ENCODE measurements at regions not wholly inside any gene's neighbourhood (a gene's known extent, or its start where the extent isn't known, plus 50 kb on each side); places are given as distances from the start of the nearest gene placed in this dataset.

- no peak overlapping the region for H2AK5ac ChIP-seq (ENCODE audit: low read length)
- H3K79me1 ChIP-seq (ENCODE audit: low read length): no peaks in the 10 kb centered on the region
- H3K79me2 ChIP-seq (ENCODE audit: control insufficient read depth, insufficient read depth, low read length, poor library complexity): no peaks in the 10 kb centered on the region
- H3K9me3 ChIP-seq (ENCODE audit: insufficient read depth, low read depth, low read length): no peaks in the 10 kb centered on the region
- H2BK120ac ChIP-seq (ENCODE audit: insufficient read depth, low read length, poor library complexity): no peak overlapping the region
- no peak overlapping the region for H3K14ac ChIP-seq (ENCODE audit: low read length)
- H3K4me2 ChIP-seq (ENCODE audit: low read length): no peak overlapping the region
- no peak overlapping the region for H3K9ac ChIP-seq (ENCODE audit: low read length)
- H3K4me3 ChIP-seq (ENCODE audit: low read depth, low read length): no peak overlapping the region
- no peak for DNase-seq
- no peak overlapping the region for H2BK5ac ChIP-seq (ENCODE audit: low read depth, low read length, poor library complexity)
- no peak overlapping the region for H3K27ac ChIP-seq (ENCODE audit: low read depth, low read length)
- no peak overlapping the region for H2BK12ac ChIP-seq (ENCODE audit: low read length)
- no peaks in the 10 kb centered on the region for H3K36me3 ChIP-seq (ENCODE audit: control insufficient read depth in 1 of 2, insufficient read depth in 2 of 2, low read length in 2 of 2)
- H3K4me1 ChIP-seq (ENCODE audit: control insufficient read depth in 1 of 2, insufficient read depth in 2 of 2, low read length in 2 of 2): no peaks in the 10 kb centered on the region
- H3K4ac ChIP-seq (ENCODE audit: low read depth, low read length): no peak overlapping the region
- H4K12ac ChIP-seq (ENCODE audit: low read depth, low read length): no peak overlapping the region
- no peak overlapping the region for H2AFZ ChIP-seq (ENCODE audit: insufficient read depth, low read length, poor library complexity)
- H4K91ac ChIP-seq (ENCODE audit: low read depth, low read length): no peak overlapping the region
- H3K23ac ChIP-seq (ENCODE audit: low read length): no peak overlapping the region
- no peaks in the 10 kb centered on the region for H3K27me3 ChIP-seq (ENCODE audit: insufficient read depth, low read length)
- no peak overlapping the region for H3K18ac ChIP-seq (ENCODE audit: low read length)
- no peak overlapping the region for H4K8ac ChIP-seq (ENCODE audit: low read depth, low read length)
- WGBS (ENCODE audit: extremely low coverage, insufficient coverage, insufficient read length): no CpG with 5 or more reads among the region's 20 CpGs
Observed at GRCh38 chr3:182364723-182365650, 428.3 kb upstream of the ATP11B start.

GRCh38 chr3:182366746-182367145, 426.6 kb upstream of the ATP11B start:
- Histone ChIP-seq H2AFZ (ENCODE audit: insufficient read depth, low read length, poor library complexity) (no peak overlapping the region), H3K4me1 (ENCODE audit: control insufficient read depth in 1 of 2, insufficient read depth in 2 of 2, low read length in 2 of 2) (no peaks in the 10 kb centered on the region), H2BK5ac (ENCODE audit: low read depth, low read length, poor library complexity) (no peak overlapping the region), H3K18ac (ENCODE audit: low read length) (no peak overlapping the region), H4K12ac (ENCODE audit: low read depth, low read length) (no peak overlapping the region), H3K27ac (ENCODE audit: low read depth, low read length) (no peak overlapping the region), H3K79me2 (ENCODE audit: control insufficient read depth, insufficient read depth, low read length, poor library complexity) (no peaks in the 10 kb centered on the region), H3K4me2 (ENCODE audit: low read length) (no peak overlapping the region), H4K91ac (ENCODE audit: low read depth, low read length) (no peak overlapping the region), H3K36me3 (ENCODE audit: control insufficient read depth in 1 of 2, insufficient read depth in 2 of 2, low read length in 2 of 2) (no peaks in the 10 kb centered on the region), H3K27me3 (ENCODE audit: insufficient read depth, low read length) (no peaks in the 10 kb centered on the region), H2BK12ac (ENCODE audit: low read length) (no peak overlapping the region), H3K79me1 (ENCODE audit: low read length) (no peaks in the 10 kb centered on the region), H2AK5ac (ENCODE audit: low read length) (no peak overlapping the region), H3K9ac (ENCODE audit: low read length) (no peak overlapping the region), H3K4ac (ENCODE audit: low read depth, low read length) (no peak overlapping the region), H3K14ac (ENCODE audit: low read length) (no peak overlapping the region), H3K9me3 (ENCODE audit: insufficient read depth, low read depth, low read length) (no peaks in the 10 kb centered on the region), H2BK120ac (ENCODE audit: insufficient read depth, low read length, poor library complexity) (no peak overlapping the region), H3K23ac (ENCODE audit: low read length) (no peak overlapping the region), H3K4me3 (ENCODE audit: low read depth, low read length) (no peak overlapping the region), H4K8ac (ENCODE audit: low read depth, low read length) (no peak overlapping the region)
- no peak for DNase-seq
- WGBS (ENCODE audit: extremely low coverage, insufficient coverage, insufficient read length): no CpG with 5 or more reads among the region's 2 CpGs

- H3K18ac ChIP-seq (ENCODE audit: low read length): no peak overlapping the region
- no peak overlapping the region for H3K4ac ChIP-seq (ENCODE audit: low read depth, low read length)
- no CpG with 5 or more reads among the region's 1 CpG for WGBS (ENCODE audit: extremely low coverage, insufficient coverage, insufficient read length)
- no peaks in the 10 kb centered on the region for H3K79me1 ChIP-seq (ENCODE audit: low read length)
- no peak overlapping the region for H2BK5ac ChIP-seq (ENCODE audit: low read depth, low read length, poor library complexity)
- no peak overlapping the region for H3K4me2 ChIP-seq (ENCODE audit: low read length)
- no peaks in the 10 kb centered on the region for H3K4me1 ChIP-seq (ENCODE audit: control insufficient read depth in 1 of 2, insufficient read depth in 2 of 2, low read length in 2 of 2)
- H3K27me3 ChIP-seq (ENCODE audit: insufficient read depth, low read length): no peaks in the 10 kb centered on the region
- no peak overlapping the region for H2BK12ac ChIP-seq (ENCODE audit: low read length)
- H3K4me3 ChIP-seq (ENCODE audit: low read depth, low read length): no peak overlapping the region
- no peak overlapping the region for H4K91ac ChIP-seq (ENCODE audit: low read depth, low read length)
- H3K36me3 ChIP-seq (ENCODE audit: control insufficient read depth in 1 of 2, insufficient read depth in 2 of 2, low read length in 2 of 2): no peaks in the 10 kb centered on the region
- no peak overlapping the region for H3K9ac ChIP-seq (ENCODE audit: low read length)
- H3K79me2 ChIP-seq (ENCODE audit: control insufficient read depth, insufficient read depth, low read length, poor library complexity): no peaks in the 10 kb centered on the region
- no peak overlapping the region for H3K23ac ChIP-seq (ENCODE audit: low read length)
- no peak overlapping the region for H4K8ac ChIP-seq (ENCODE audit: low read depth, low read length)
- H2AFZ ChIP-seq (ENCODE audit: insufficient read depth, low read length, poor library complexity): no peak overlapping the region
- DNase-seq: no peak
- no peak overlapping the region for H2AK5ac ChIP-seq (ENCODE audit: low read length)
- no peak overlapping the region for H4K12ac ChIP-seq (ENCODE audit: low read depth, low read length)
- H3K27ac ChIP-seq (ENCODE audit: low read depth, low read length): no peak overlapping the region
- H3K14ac ChIP-seq (ENCODE audit: low read length): no peak overlapping the region
- no peaks in the 10 kb centered on the region for H3K9me3 ChIP-seq (ENCODE audit: insufficient read depth, low read depth, low read length)
- no peak overlapping the region for H2BK120ac ChIP-seq (ENCODE audit: insufficient read depth, low read length, poor library complexity)
Observed at GRCh38 chr3:182369861-182370260, 423.4 kb upstream of the ATP11B start.

- no peak for DNase-seq
- WGBS (ENCODE audit: extremely low coverage, insufficient coverage, insufficient read length): no CpG with 5 or more reads among the region's 1 CpG
- no peaks in the 10 kb centered on the region for H3K36me3 ChIP-seq (ENCODE audit: control insufficient read depth in 1 of 2, insufficient read depth in 2 of 2, low read length in 2 of 2)
- H2BK120ac ChIP-seq (ENCODE audit: insufficient read depth, low read length, poor library complexity): no peak overlapping the region
- H3K4ac ChIP-seq (ENCODE audit: low read depth, low read length): no peak overlapping the region
- H2AK5ac ChIP-seq (ENCODE audit: low read length): no peak overlapping the region
- no peak overlapping the region for H2BK5ac ChIP-seq (ENCODE audit: low read depth, low read length, poor library complexity)
- no peak overlapping the region for H3K18ac ChIP-seq (ENCODE audit: low read length)
- H3K14ac ChIP-seq (ENCODE audit: low read length): no peak overlapping the region
- no peak overlapping the region for H3K4me3 ChIP-seq (ENCODE audit: low read depth, low read length)
- H3K9ac ChIP-seq (ENCODE audit: low read length): no peak overlapping the region
- H3K27ac ChIP-seq (ENCODE audit: low read depth, low read length): no peak overlapping the region
- H2AFZ ChIP-seq (ENCODE audit: insufficient read depth, low read length, poor library complexity): no peak overlapping the region
- H3K79me2 ChIP-seq (ENCODE audit: control insufficient read depth, insufficient read depth, low read length, poor library complexity): no peaks in the 10 kb centered on the region
- H3K4me1 ChIP-seq (ENCODE audit: control insufficient read depth in 1 of 2, insufficient read depth in 2 of 2, low read length in 2 of 2): no peaks in the 10 kb centered on the region
- H4K12ac ChIP-seq (ENCODE audit: low read depth, low read length): no peak overlapping the region
- no peaks in the 10 kb centered on the region for H3K79me1 ChIP-seq (ENCODE audit: low read length)
- H4K91ac ChIP-seq (ENCODE audit: low read depth, low read length): no peak overlapping the region
- H3K27me3 ChIP-seq (ENCODE audit: insufficient read depth, low read length): no peaks in the 10 kb centered on the region
- no peak overlapping the region for H3K4me2 ChIP-seq (ENCODE audit: low read length)
- no peak overlapping the region for H3K23ac ChIP-seq (ENCODE audit: low read length)
- H3K9me3 ChIP-seq (ENCODE audit: insufficient read depth, low read depth, low read length): no peaks in the 10 kb centered on the region
- H4K8ac ChIP-seq (ENCODE audit: low read depth, low read length): no peak overlapping the region
- H2BK12ac ChIP-seq (ENCODE audit: low read length): no peak overlapping the region
Observed at GRCh38 chr3:182370949-182371348, 422.4 kb upstream of the ATP11B start.
